Progenitor cell of endocrine pancreas (in vitro differentiated cells): ENCODE measurements at regions not wholly inside any gene's neighbourhood (a gene's known extent, or its start where the extent isn't known, plus 50 kb on each side); places are given as distances from the start of the nearest gene placed in this dataset.
"Not testable (repeated sequence)": the region's sequence is repeated elsewhere in the genome, so short reads cannot be mapped to it uniquely, and the experiment has no call there.

Source experiments
- DNase-seq: peaks from one replicate; pipeline ENCODE4 v3.0.0; 2021; ENCODE audit warnings: low spot score; ENCODE audit not compliant: unreplicated experiment
- H3K27ac Mint-ChIP-seq: 2 replicates; pipeline ENCODE4 v1.8.0; 2021; ENCODE audit warnings: mild to moderate bottlenecking, moderate library complexity, mixed read lengths
- H3K27me3 Mint-ChIP-seq: 2 replicates; pipeline ENCODE4 v1.8.0; 2021; ENCODE audit warnings: mixed read lengths
- H3K36me3 Mint-ChIP-seq: 2 replicates; pipeline ENCODE4 v1.8.0; 2022; ENCODE audit warnings: mixed read lengths; ENCODE audit not compliant: insufficient read depth
- H3K4me1 Mint-ChIP-seq: 2 replicates; pipeline ENCODE4 v1.8.0; 2021; ENCODE audit warnings: low read depth, mixed read lengths
- H3K4me3 Mint-ChIP-seq: 2 replicates; pipeline ENCODE4 v1.8.0; 2021; ENCODE audit warnings: low read depth, mild to moderate bottlenecking, moderate library complexity, mixed read lengths
- H3K9me3 Mint-ChIP-seq: 2 replicates; pipeline ENCODE4 v1.8.0; 2021; ENCODE audit warnings: low read depth, mixed read lengths
- CTCF ChIP-seq: fragments of 200-600 bp; sonication (generic); IDR thresholded peaks from one replicate; pipeline ENCODE4 v1.5.0; 2021; ENCODE audit warnings: antibody characterized with exemption, mild to moderate bottlenecking; ENCODE audit not compliant: unreplicated experiment

GRCh38 chr17:70936724-70937123 lies 767.4 kb downstream of the KCNJ2 start:
- Mint-ChIP-seq H3K27ac (no peak overlapping the region), H3K27me3 (no peaks in the 10 kb centered on the region), H3K9me3 (no peaks in the 10 kb centered on the region), H3K36me3 (no peaks in the 10 kb centered on the region), H3K4me1 (peaks cover 5% of the 10 kb centered on the region), H3K4me3 (no peak overlapping the region)
- no peak for DNase-seq
- no peak for TF ChIP-seq CTCF

- H3K4me3 Mint-ChIP-seq, result no peak overlapping the region
- H3K27me3 Mint-ChIP-seq, result no peaks in the 10 kb centered on the region
- H3K27ac Mint-ChIP-seq, result no peak overlapping the region
- H3K9me3 Mint-ChIP-seq, result no peaks in the 10 kb centered on the region
- no peak for TF ChIP-seq CTCF
- H3K4me1 Mint-ChIP-seq, result peaks cover 5% of the 10 kb centered on the region
- no peak for DNase-seq
- H3K36me3 Mint-ChIP-seq, result no peaks in the 10 kb centered on the region
Measured at GRCh38 chr17:70938336-70938735, 769.0 kb downstream of the KCNJ2 start.

GRCh38 chr17:70945386-70945785 lies 776.1 kb downstream of the KCNJ2 start:
- no peak for DNase-seq
- H3K27ac Mint-ChIP-seq, result no peak overlapping the region
- H3K9me3 Mint-ChIP-seq, result peaks cover 15% of the 10 kb centered on the region
- H3K36me3 Mint-ChIP-seq, result no peaks in the 10 kb centered on the region
- no peaks in the 10 kb centered on the region for H3K4me1 Mint-ChIP-seq
- TF ChIP-seq CTCF, result no peak
- no peak overlapping the region for H3K4me3 Mint-ChIP-seq
- no peaks in the 10 kb centered on the region for H3K27me3 Mint-ChIP-seq

GRCh38 chr17:70947215-70947614 lies 777.9 kb downstream of the KCNJ2 start:
- Mint-ChIP-seq H3K9me3 (peaks cover 30% of the 10 kb centered on the region), H3K4me3 (no peak overlapping the region), H3K4me1 (no peaks in the 10 kb centered on the region), H3K36me3 (no peaks in the 10 kb centered on the region), H3K27ac (no peak overlapping the region), H3K27me3 (no peaks in the 10 kb centered on the region)
- no peak for TF ChIP-seq CTCF
- no peak for DNase-seq

- H3K9me3 Mint-ChIP-seq, result peaks cover 36% of the 10 kb centered on the region
- H3K4me1 Mint-ChIP-seq, result no peaks in the 10 kb centered on the region
- no peak overlapping the region for H3K4me3 Mint-ChIP-seq
- DNase-seq, result no peak
- TF ChIP-seq CTCF, result no peak
- no peak overlapping the region for H3K27ac Mint-ChIP-seq
- H3K27me3 Mint-ChIP-seq, result no peaks in the 10 kb centered on the region
- no peaks in the 10 kb centered on the region for H3K36me3 Mint-ChIP-seq
Measured at GRCh38 chr17:70947636-70948565, 778.6 kb downstream of the KCNJ2 start.

GRCh38 chr17:70953140-70953539 lies 783.8 kb downstream of the KCNJ2 start:
- not testable (repeated sequence) for H3K4me3 Mint-ChIP-seq

More at GRCh38 chr17:70953140-70953539, 783.8 kb downstream of the KCNJ2 start:
- not testable (repeated sequence) for H3K27me3 Mint-ChIP-seq, H3K4me1 Mint-ChIP-seq, H3K27ac Mint-ChIP-seq, DNase-seq, H3K36me3 Mint-ChIP-seq
- H3K9me3 Mint-ChIP-seq, result peaks cover 42% of the 10 kb centered on the region
